A549 (cell line): ENCODE measurements at regions not wholly inside any gene's neighbourhood (a gene's known extent, or its start where the extent isn't known, plus 50 kb on each side); places are given as distances from the start of the nearest gene placed in this dataset.

Experiments
- ATAC-seq, 2 experiments: fragments of 200-7000 bp in 1 of 2; fragments of >200 bp in 1 of 2; cut with Nextera tagmentation in 1 of 2; cut with Tn5 transposase in 1 of 2; 3 replicates each; pipeline versions ENCODE4 v1.8.0 to v1.9.1; 2018 to 2020; ENCODE audit warnings: mild to moderate bottlenecking in 1 of 2, moderate library complexity in 1 of 2
- CTCF ChIA-PET: fragments of 300-600 bp; sonication (Branson Sonifier 250); formaldehyde crosslinking; extraction: SDS; loops from one replicate; lab custom pipeline; 2021; ENCODE audit warnings: antibody characterized with exemption, inconsistent platforms; lab: Yijun Ruan, JAX
- POLR2A ChIA-PET: fragments of 350-600 bp; formaldehyde crosslinking; extraction: SDS; loops from one replicate; lab custom pipeline; 2021; ENCODE audit warnings: antibody characterized with exemption, inconsistent platforms; lab: Yijun Ruan, JAX
- DNase-seq, 2 experiments: peaks; one replicate each; pipeline versions ENCODE4 v3.0.0 to v3.0.0-alpha.2; 2011 to 2016; ENCODE audit warnings: low read depth in 1 of 2, low spot score in 1 of 2
- FAIRE-seq: peaks from 2 replicates; lab custom pipeline; 2011; peaks lifted over from hg19 to GRCh38; lab: Jason Lieb, UNC
- H3K27ac ChIP-seq, 2 experiments: fragments of >200 bp; sonication (Bioruptor Twin); formaldehyde crosslinking; 3 replicates each; pipeline ENCODE4 v1.5.1; 2016 to 2017
- H3K4me1 ChIP-seq: fragments of >200 bp; sonication (Bioruptor Twin); formaldehyde crosslinking; 3 replicates; pipeline ENCODE4 v1.6.1; 2016
- H3K4me2 ChIP-seq: fragments of >200 bp; sonication (Bioruptor Twin); formaldehyde crosslinking; 3 replicates; pipeline ENCODE4 v1.6.1; 2016
- H3K4me3 ChIP-seq: fragments of >200 bp; sonication (Bioruptor Twin); formaldehyde crosslinking; 3 replicates; pipeline ENCODE4 v1.5.1; 2016
- H3K9me3 ChIP-seq: fragments of >200 bp; sonication (Bioruptor Twin); formaldehyde crosslinking; 3 replicates; pipeline ENCODE4 v1.6.1; 2016
- BHLHE40 ChIP-seq: IDR thresholded peaks from 2 replicates; pipeline ENCODE4 v1.6.1; 2012; ENCODE audit warnings: low read depth, low read length, inconsistent platforms
- CBX2 ChIP-seq: fragments of 200-600 bp; sonication (generic); IDR thresholded peaks from 2 replicates; pipeline ENCODE4 v1.6.1; 2016; ENCODE audit warnings: low read depth, mild to moderate bottlenecking, borderline replicate concordance
- E2F6 ChIP-seq: IDR thresholded peaks from 2 replicates; pipeline ENCODE4 v1.6.1; 2012; ENCODE audit warnings: low read depth, borderline replicate concordance
- ESRRA ChIP-seq: fragments of 150-350 bp; IDR thresholded peaks from 2 replicates; pipeline ENCODE4 v1.6.1; 2014; ENCODE audit warnings: mild to moderate bottlenecking, low read length, borderline replicate concordance
- FOSB ChIP-seq: fragments of 250-450 bp; sonication (Bioruptor Pico); IDR thresholded peaks from 2 replicates; pipeline ENCODE4 v1.5.0; 2020; ENCODE audit warnings: mild to moderate bottlenecking, moderate library complexity
- FOSL2 ChIP-seq, 2 experiments: fragments of 450-650 bp in 1 of 2; fragments of >200 bp in 1 of 2; sonication (Bioruptor Twin) in 1 of 2; formaldehyde crosslinking; IDR thresholded peaks; 2 replicates each; pipeline versions ENCODE4 v1.5.0 to v1.6.1; 2016 to 2020; ENCODE audit warnings: mild to moderate bottlenecking in 1 of 2, moderate library complexity in 1 of 2
- HDAC2 ChIP-seq: fragments of 200-600 bp; sonication (generic); IDR thresholded peaks from 2 replicates; pipeline ENCODE4 v1.6.1; 2016
- HES2 ChIP-seq: fragments of >200 bp; sonication (Bioruptor Twin); formaldehyde crosslinking; IDR thresholded peaks from 2 replicates; pipeline ENCODE4 v1.6.1; 2016
- HEYL ChIP-seq: fragments of 250-450 bp; sonication (Bioruptor Pico); IDR thresholded peaks from 2 replicates; pipeline ENCODE4 v1.8.0; 2021; ENCODE audit warnings: mild to moderate bottlenecking, moderate library complexity
- JUNB ChIP-seq: fragments of >200 bp; sonication (Bioruptor Twin); formaldehyde crosslinking; IDR thresholded peaks from 2 replicates; pipeline ENCODE4 v1.6.1; 2016
- KDM1A ChIP-seq: fragments of 200-600 bp; sonication (generic); IDR thresholded peaks from 2 replicates; pipeline ENCODE4 v1.6.1; 2016; ENCODE audit warnings: low read depth, mild to moderate bottlenecking
- NFE2L2 ChIP-seq: fragments of 150-350 bp; conservative IDR thresholded peaks from 2 replicates; pipeline ENCODE4 v1.6.1; 2014; ENCODE audit warnings: low read length
- NR3C1 ChIP-seq: fragments of >200 bp; sonication (Bioruptor Twin); formaldehyde crosslinking; IDR thresholded peaks from 3 replicates; pipeline ENCODE4 v1.6.1; 2017
- POLR2A ChIP-seq: IDR thresholded peaks from 2 replicates; pipeline ENCODE4 v1.6.1; 2012; ENCODE audit warnings: mild to moderate bottlenecking, low read length
- POLR2AphosphoS2 ChIP-seq: conservative IDR thresholded peaks from 2 replicates; pipeline ENCODE4 v1.6.1; 2012; ENCODE audit warnings: low read length, improper control_type of control experiment, inconsistent platforms
- RAD21 ChIP-seq, 2 experiments: fragments of >200 bp in 1 of 2; sonication (Bioruptor Twin) in 1 of 2; formaldehyde crosslinking in 1 of 2; IDR thresholded peaks in 1 of 2; conservative IDR thresholded peaks in 1 of 2; 2 replicates in 1 of 2; 3 replicates in 1 of 2; pipeline ENCODE4 v1.6.1; 2012 to 2018; ENCODE audit warnings: inconsistent platforms in 1 of 2
- RFX5 ChIP-seq: fragments of 450-650 bp; IDR thresholded peaks from 2 replicates; pipeline ENCODE4 v1.7.1; 2014; ENCODE audit warnings: antibody characterized with exemption, mild to moderate bottlenecking, moderate library complexity
- TP53 ChIP-seq: fragments of 250-450 bp; sonication (Bioruptor Pico); IDR thresholded peaks from 2 replicates; pipeline ENCODE4 v1.5.0; 2021; ENCODE audit warnings: mild to moderate bottlenecking, moderate library complexity
- USF2 ChIP-seq: fragments of 450-650 bp; IDR thresholded peaks from 2 replicates; pipeline ENCODE4 v1.6.1; 2014; ENCODE audit warnings: antibody characterized with exemption
- ZSCAN20 ChIP-seq: fragments of 250-450 bp; sonication (Bioruptor Pico); IDR thresholded peaks from 2 replicates; pipeline ENCODE4 v1.8.0; 2022; ENCODE audit warnings: mild to moderate bottlenecking, moderate library complexity
- WGBS: methylation state at CpG from one replicate; pipeline ENCODE4 v1.1.6; 2017; ENCODE audit errors: missing lambda C conversion rate; 5-methylcytosine and 5-hydroxymethylcytosine counted together
- TF ChIP-seq, protein P1 (sequence below): fragments of 250-450 bp; sonication (Bioruptor Pico); IDR thresholded peaks from 2 replicates; pipeline ENCODE4 v1.5.0; 2021; ENCODE audit warnings: mild to moderate bottlenecking, moderate library complexity, borderline replicate concordance
- TF ChIP-seq, protein P2 (sequence below): fragments of 150-350 bp; IDR thresholded peaks from 2 replicates; pipeline ENCODE4 v1.6.1; 2014; ENCODE audit warnings: low read depth, mild to moderate bottlenecking, low read length
- TF ChIP-seq, protein P3 (sequence below): IDR thresholded peaks from 2 replicates; pipeline ENCODE4 v1.6.1; 2012

- Histone ChIP-seq H3K4me2 (no peak overlapping the region), H3K4me3 (no peak overlapping the region), H3K27ac (no peak overlapping the region), H3K9me3 (no peaks in the 10 kb centered on the region), H3K4me1 (no peaks in the 10 kb centered on the region)
- ChIA-PET POLR2A (no interaction called here), CTCF (no interaction called here)
- FAIRE-seq (no peak), DNase-seq (no peak)
- TF ChIP-seq RFX5 (no peak), POLR2A (no peak), POLR2AphosphoS2 (no peak), BHLHE40 (no peak), CBX2 (no peak), ZSCAN20 (no peak), HDAC2 (no peak), HES2 (no peak), NFE2L2 (no peak), NR3C1 (no peak), JUNB (no peak)
- TF ChIP-seq, protein P1, sequence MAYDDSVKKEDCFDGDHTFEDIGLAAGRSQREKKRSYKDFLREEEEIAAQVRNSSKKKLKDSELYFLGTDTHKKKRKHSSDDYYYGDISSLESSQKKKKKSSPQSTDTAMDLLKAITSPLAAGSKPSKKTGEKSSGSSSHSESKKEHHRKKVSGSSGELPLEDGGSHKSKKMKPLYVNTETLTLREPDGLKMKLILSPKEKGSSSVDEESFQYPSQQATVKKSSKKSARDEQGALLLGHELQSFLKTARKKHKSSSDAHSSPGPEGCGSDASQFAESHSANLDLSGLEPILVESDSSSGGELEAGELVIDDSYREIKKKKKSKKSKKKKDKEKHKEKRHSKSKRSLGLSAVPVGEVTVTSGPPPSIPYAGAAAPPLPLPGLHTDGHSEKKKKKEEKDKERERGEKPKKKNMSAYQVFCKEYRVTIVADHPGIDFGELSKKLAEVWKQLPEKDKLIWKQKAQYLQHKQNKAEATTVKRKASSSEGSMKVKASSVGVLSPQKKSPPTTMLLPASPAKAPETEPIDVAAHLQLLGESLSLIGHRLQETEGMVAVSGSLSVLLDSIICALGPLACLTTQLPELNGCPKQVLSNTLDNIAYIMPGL (CRISPR knock-in tag): no peak
- TF ChIP-seq, protein P2, sequence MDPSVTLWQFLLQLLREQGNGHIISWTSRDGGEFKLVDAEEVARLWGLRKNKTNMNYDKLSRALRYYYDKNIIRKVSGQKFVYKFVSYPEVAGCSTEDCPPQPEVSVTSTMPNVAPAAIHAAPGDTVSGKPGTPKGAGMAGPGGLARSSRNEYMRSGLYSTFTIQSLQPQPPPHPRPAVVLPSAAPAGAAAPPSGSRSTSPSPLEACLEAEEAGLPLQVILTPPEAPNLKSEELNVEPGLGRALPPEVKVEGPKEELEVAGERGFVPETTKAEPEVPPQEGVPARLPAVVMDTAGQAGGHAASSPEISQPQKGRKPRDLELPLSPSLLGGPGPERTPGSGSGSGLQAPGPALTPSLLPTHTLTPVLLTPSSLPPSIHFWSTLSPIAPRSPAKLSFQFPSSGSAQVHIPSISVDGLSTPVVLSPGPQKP: no peak
- TF ChIP-seq, all 56 proteins: peak for 0
- WGBS: 27% methylated on average over 7 of the region's 7 CpGs
- ATAC-seq: no peak
Measured at GRCh38 chr11:111000400-111001080, 245.0 kb upstream of the POU2AF2 start.

DNA sequence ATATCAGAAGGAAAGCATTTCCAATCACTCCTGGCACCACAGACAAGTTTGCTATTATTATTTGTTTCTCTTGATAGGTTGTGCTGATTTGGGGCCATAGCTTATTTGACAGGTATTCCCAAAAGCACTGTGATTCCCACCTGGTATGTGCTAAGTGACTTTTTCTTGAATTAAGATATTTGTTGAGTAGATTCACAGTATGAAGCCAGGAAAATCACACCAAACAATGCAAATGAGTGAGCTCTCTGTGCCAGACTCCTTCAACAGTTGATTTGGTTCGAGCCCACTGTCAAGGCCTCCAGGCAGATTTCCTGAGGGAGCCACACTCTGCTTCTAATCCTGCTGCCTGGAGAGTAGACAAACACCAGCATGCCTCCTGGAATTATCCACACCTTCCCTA lies 253.0 kb upstream of the POU2AF2 start:
- no peak for FAIRE-seq
- TF ChIP-seq NFE2L2 (no peak), FOSB (no peak), RAD21 (conservative IDR thresholded peaks at IDR 0.05 in 1 of 2, IDR thresholded peaks at IDR 0.05 in 1 of 2) (no peak), KDM1A (no peak), NR3C1 (no peak), HEYL (CRISPR knock-in tag) (no peak), FOSL2 (IDR thresholded peaks at IDR 0.05) (no peak), FOSL2 (CRISPR knock-in tag; IDR thresholded peaks at IDR 0.05) (no peak), USF2 (no peak), ESRRA (no peak), JUNB (no peak), TP53 (CRISPR knock-in tag) (no peak), E2F6 (no peak)
- TF ChIP-seq, protein P3, sequence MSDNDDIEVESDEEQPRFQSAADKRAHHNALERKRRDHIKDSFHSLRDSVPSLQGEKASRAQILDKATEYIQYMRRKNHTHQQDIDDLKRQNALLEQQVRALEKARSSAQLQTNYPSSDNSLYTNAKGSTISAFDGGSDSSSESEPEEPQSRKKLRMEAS: no peak
- ChIA-PET CTCF (no interaction called here), POLR2A (no interaction called here)
- Histone ChIP-seq H3K9me3 (no peaks in the 10 kb centered on the region), H3K27ac (no peak overlapping the region), H3K4me3 (no peak overlapping the region), H3K4me2 (no peak overlapping the region), H3K4me1 (no peaks in the 10 kb centered on the region)
- no peak for ATAC-seq
- WGBS: 0% methylated on average over 1 of the region's 1 CpG
- DNase-seq: no peak
